Testis (tissue), 2 donors: ENCODE measurements at regions not wholly inside any gene's neighbourhood (a gene's known extent, or its start where the extent isn't known, plus 50 kb on each side); places are given as distances from the start of the nearest gene placed in this dataset.
"Not testable (repeated sequence)": the region's sequence is repeated elsewhere in the genome, so short reads cannot be mapped to it uniquely, and the experiment has no call there.

ENCODE experiments used
- DNase-seq: peaks from one replicate; pipeline ENCODE4 v3.0.0-alpha.2; 2019
- H3K27ac ChIP-seq, 2 donors: fragments of 200-600 bp; sonication (generic); one replicate each; pipeline ENCODE4 v1.5.1; 2019
- H3K27me3 ChIP-seq: fragments of 200-600 bp; sonication (generic); one replicate; pipeline ENCODE4 v1.5.1; 2019
- H3K36me3 ChIP-seq: fragments of 200-600 bp; sonication (generic); one replicate; pipeline ENCODE4 v1.5.1; 2017; ENCODE audit warnings: low read depth; ENCODE audit errors: missing control alignments
- H3K4me1 ChIP-seq: fragments of 200-600 bp; sonication (generic); one replicate; pipeline ENCODE4 v1.5.1; 2019
- H3K4me3 ChIP-seq, 2 donors: fragments of 200-600 bp; sonication (generic); one replicate each; pipeline ENCODE4 v1.5.1; 2017 to 2019
- H3K9me3 ChIP-seq: fragments of 200-600 bp; sonication (generic); one replicate; pipeline ENCODE4 v1.5.1; 2017
- CTCF ChIP-seq, 3 experiments: fragments of 450-650 bp in 2 of 3; fragments of 200-600 bp in 1 of 3; sonication (generic) in 1 of 3; IDR thresholded peaks; one replicate each; pipeline ENCODE4 v1.5.1; 2016 to 2019; ENCODE audit warnings: antibody characterized with exemption in 3 of 3, mild to moderate bottlenecking in 2 of 3, moderate library complexity in 1 of 3
- POLR2A ChIP-seq: fragments of 450-650 bp; IDR thresholded peaks from one replicate; pipeline ENCODE4 v1.6.1; 2017; ENCODE audit warnings: antibody characterized with exemption, mild to moderate bottlenecking, moderate library complexity
- WGBS, 2 donors: methylation state at CpG; one replicate each; pipeline ENCODE4 v1.1.5; 2018; 5-methylcytosine and 5-hydroxymethylcytosine counted together
- intact Hi-C: fragments of 100-400 bp; cut with DNase I; formaldehyde crosslinking; loops from one replicate; pipeline ENCODE4 v1.15.1; 2023; ENCODE audit warnings: low total_unique reads

- WGBS, 2 donors, result 71 to 80% methylated on average over 5 of the region's 5 CpGs
- Histone ChIP-seq H3K27ac (no peak overlapping the region), H3K36me3 (no peaks in the 10 kb centered on the region), H3K4me1 (no peaks in the 10 kb centered on the region), H3K9me3 (no peaks in the 10 kb centered on the region), H3K27me3 (no peaks in the 10 kb centered on the region), H3K4me3 (no peak overlapping the region)
- no peak for DNase-seq
- TF ChIP-seq CTCF (IDR thresholded peaks at IDR 0.05) (no peak), POLR2A (no peak)
- intact Hi-C loops, result no loop called here
Measured at GRCh38 chr7:68706291-68706690, 892.0 kb upstream of the AUTS2 start.

- intact Hi-C loops, result no loop called here
Measured at GRCh38 chr7:68707159-68707558, 891.1 kb upstream of the AUTS2 start.

GRCh38 chr7:68707958-68708357 lies 890.3 kb upstream of the AUTS2 start:
- Histone ChIP-seq H3K27ac (no peak overlapping the region), H3K4me3 (no peak overlapping the region), H3K9me3 (no peaks in the 10 kb centered on the region), H3K36me3 (no peaks in the 10 kb centered on the region), H3K4me1 (no peaks in the 10 kb centered on the region), H3K27me3 (no peaks in the 10 kb centered on the region)
- 95 to 97% methylated on average over 6 of the region's 6 CpGs for WGBS, 2 donors
- TF ChIP-seq POLR2A (no peak), CTCF (IDR thresholded peaks at IDR 0.05) (no peak)
- intact Hi-C loops, result no loop called here
- no peak for DNase-seq

More at GRCh38 chr7:68707159-68707558, 891.1 kb upstream of the AUTS2 start:
- DNase-seq, result no peak
- Histone ChIP-seq H3K27me3 (no peaks in the 10 kb centered on the region), H3K4me3 (no peak overlapping the region), H3K9me3 (no peaks in the 10 kb centered on the region), H3K27ac (no peak overlapping the region), H3K36me3 (no peaks in the 10 kb centered on the region), H3K4me1 (no peaks in the 10 kb centered on the region)
- TF ChIP-seq CTCF (IDR thresholded peaks at IDR 0.05), result no peak
- no peak for TF ChIP-seq POLR2A
- WGBS, 2 donors, result 87 to 90% methylated on average over 5 of the region's 5 CpGs

GRCh38 chr7:68712956-68713495 lies 885.2 kb upstream of the AUTS2 start:
- no peak overlapping the region for H3K4me3 ChIP-seq
- H3K27me3 ChIP-seq, result no peaks in the 10 kb centered on the region
- no peak for TF ChIP-seq POLR2A
- no peak for TF ChIP-seq CTCF (IDR thresholded peaks at IDR 0.05)
- H3K9me3 ChIP-seq, result no peaks in the 10 kb centered on the region
- no peak overlapping the region for H3K27ac ChIP-seq
- DNase-seq, result no peak
- H3K36me3 ChIP-seq, result no peaks in the 10 kb centered on the region
- 67 to 73% methylated on average over 7 of the region's 7 CpGs for WGBS, 2 donors
- no peaks in the 10 kb centered on the region for H3K4me1 ChIP-seq
- intact Hi-C loops, result no loop called here

GRCh38 chr7:68714135-68714534 lies 884.1 kb upstream of the AUTS2 start:
- DNase-seq, intact Hi-C loops, H3K4me3 ChIP-seq, H3K9me3 ChIP-seq, H3K27me3 ChIP-seq, H3K27ac ChIP-seq, H3K36me3 ChIP-seq, H3K4me1 ChIP-seq: not testable (repeated sequence)
- 85 to 91% methylated on average over 1 of the region's 1 CpG for WGBS, 2 donors
